ENCODE measurements at regions not wholly inside any gene's neighbourhood (a gene's known extent, or its start where the extent isn't known, plus 50 kb on each side); places are given as distances from the start of the nearest gene placed in this dataset.

DNA sequence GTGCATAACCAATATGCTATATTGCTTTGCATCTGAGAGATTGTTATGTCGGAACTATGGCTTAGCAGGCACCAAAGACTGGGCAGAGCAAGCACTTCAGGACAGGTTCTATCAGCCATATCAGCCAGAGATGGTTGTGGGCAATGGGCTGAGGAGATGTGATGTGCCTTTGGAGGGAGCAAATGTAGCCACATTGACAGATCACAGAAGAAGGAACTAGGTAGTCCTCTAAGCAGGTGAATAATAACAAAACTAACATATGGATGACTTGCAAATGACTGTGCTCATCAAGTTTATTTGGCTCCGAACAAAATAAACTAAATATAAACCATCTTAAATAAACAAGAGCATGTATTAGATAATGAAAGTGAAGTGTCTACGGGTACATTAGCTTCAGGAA lies 291.7 kb downstream of the RMST start:
- TF ChIP-seq, protein P1, sequence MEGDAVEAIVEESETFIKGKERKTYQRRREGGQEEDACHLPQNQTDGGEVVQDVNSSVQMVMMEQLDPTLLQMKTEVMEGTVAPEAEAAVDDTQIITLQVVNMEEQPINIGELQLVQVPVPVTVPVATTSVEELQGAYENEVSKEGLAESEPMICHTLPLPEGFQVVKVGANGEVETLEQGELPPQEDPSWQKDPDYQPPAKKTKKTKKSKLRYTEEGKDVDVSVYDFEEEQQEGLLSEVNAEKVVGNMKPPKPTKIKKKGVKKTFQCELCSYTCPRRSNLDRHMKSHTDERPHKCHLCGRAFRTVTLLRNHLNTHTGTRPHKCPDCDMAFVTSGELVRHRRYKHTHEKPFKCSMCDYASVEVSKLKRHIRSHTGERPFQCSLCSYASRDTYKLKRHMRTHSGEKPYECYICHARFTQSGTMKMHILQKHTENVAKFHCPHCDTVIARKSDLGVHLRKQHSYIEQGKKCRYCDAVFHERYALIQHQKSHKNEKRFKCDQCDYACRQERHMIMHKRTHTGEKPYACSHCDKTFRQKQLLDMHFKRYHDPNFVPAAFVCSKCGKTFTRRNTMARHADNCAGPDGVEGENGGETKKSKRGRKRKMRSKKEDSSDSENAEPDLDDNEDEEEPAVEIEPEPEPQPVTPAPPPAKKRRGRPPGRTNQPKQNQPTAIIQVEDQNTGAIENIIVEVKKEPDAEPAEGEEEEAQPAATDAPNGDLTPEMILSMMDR (IDR thresholded peaks at IDR 0.05 in 4 of 5, conservative IDR thresholded peaks at IDR 0.05 in 1 of 5), result no peak
- no peak for TF ChIP-seq POLR2A (IDR thresholded peaks at IDR 0.05)
- ATAC-seq (no peak), DNase-seq (no peak)
- intact Hi-C loops (cut with DNase I; ENCODE audit: low total_unique reads), result no loop called here
- Histone ChIP-seq H3K27ac (no peak overlapping the region), H3K27me3 (no peaks in the 10 kb centered on the region), H3K36me3 (no peaks in the 10 kb centered on the region), H3K4me1 (no peaks in the 10 kb centered on the region), H3K4me3 (no peak overlapping the region), H3K9me3 (no peaks in the 10 kb centered on the region)
- in situ Hi-C loops (cut with MboI; ENCODE audit: low sequenced_read_pairs in 4 of 4), result no loop called here

DNA sequence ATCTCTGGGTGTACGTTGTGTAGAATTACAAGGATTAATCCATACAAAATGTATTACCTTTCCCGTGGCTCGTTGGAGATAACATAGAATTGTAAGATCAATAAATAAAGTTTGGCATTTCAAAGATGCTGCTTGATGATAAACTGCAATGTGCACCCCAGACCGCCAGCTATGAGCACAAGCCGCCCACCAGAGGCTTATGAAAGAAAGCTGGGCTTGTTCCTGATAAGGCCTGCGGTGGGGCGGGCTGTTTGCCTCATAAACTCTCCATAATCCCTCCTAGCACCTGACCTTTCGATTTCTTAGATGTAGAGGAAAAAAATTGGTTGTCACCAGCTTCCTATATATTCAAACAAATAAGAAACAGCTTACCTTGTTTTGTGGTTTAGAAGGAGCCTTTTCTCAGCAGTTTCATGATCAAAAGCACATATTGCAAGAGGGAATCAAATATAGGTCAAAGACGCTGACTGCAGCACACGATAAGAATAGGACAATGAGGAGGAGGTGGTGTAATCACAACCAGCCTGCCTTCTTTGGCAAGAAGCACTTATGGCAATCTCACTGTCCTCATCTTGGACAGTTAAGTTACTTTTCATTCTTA lies 293.6 kb downstream of the RMST start:
- no peak for DNase-seq
- no peak overlapping the region for H3K27ac ChIP-seq

DNA sequence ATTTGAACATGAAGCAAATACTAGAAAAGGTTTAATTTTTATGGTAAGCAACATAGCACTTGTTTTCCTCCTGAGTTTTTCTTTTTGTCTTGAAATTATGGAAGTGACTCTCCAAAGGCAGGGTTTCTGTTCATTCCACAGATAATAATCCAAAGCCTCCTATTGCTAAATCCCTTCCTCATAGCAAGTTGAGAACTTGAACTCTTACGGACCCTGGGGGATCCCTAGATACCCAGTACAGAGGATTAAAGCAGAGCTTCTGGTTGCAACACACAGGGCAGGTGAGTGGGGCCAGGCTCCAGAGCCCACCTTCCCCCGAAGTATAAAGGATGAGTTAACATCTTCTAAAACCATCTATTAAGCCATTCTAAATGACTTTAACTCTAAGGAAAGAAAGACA lies 294.1 kb downstream of the RMST start:
- H3K27me3 ChIP-seq, result no peaks in the 10 kb centered on the region
- intact Hi-C loops (cut with DNase I; ENCODE audit: low total_unique reads), result no loop called here
- TF ChIP-seq, protein P1 (IDR thresholded peaks at IDR 0.05 in 4 of 5, conservative IDR thresholded peaks at IDR 0.05 in 1 of 5), result no peak
- peak overlapping the region in 3 of 4 donors; percentile 16 to 62 (median 27) for H3K27ac ChIP-seq
- no peak for DNase-seq
- no peaks in the 10 kb centered on the region for H3K36me3 ChIP-seq
- H3K4me3 ChIP-seq, result no peak overlapping the region
- no peaks in the 10 kb centered on the region for H3K4me1 ChIP-seq
- ATAC-seq, result no peak
- no peaks in the 10 kb centered on the region for H3K9me3 ChIP-seq
- in situ Hi-C loops (cut with MboI; ENCODE audit: low sequenced_read_pairs in 4 of 4), result no loop called here

More for the DNA sequence above, 293.6 kb downstream of the RMST start:
- Histone ChIP-seq H3K4me1 (no peaks in the 10 kb centered on the region), H3K36me3 (no peaks in the 10 kb centered on the region), H3K27me3 (no peaks in the 10 kb centered on the region), H3K9me3 (no peaks in the 10 kb centered on the region), H3K4me3 (no peak overlapping the region)
- in situ Hi-C loops (cut with MboI; ENCODE audit: low sequenced_read_pairs in 4 of 4) (no loop called here), intact Hi-C loops (cut with DNase I; ENCODE audit: low total_unique reads) (no loop called here)
- no peak for ATAC-seq
- TF ChIP-seq, protein P1 (IDR thresholded peaks at IDR 0.05 in 4 of 5, conservative IDR thresholded peaks at IDR 0.05 in 1 of 5), result no peak
- TF ChIP-seq POLR2A (IDR thresholded peaks at IDR 0.05), result no peak

DNA sequence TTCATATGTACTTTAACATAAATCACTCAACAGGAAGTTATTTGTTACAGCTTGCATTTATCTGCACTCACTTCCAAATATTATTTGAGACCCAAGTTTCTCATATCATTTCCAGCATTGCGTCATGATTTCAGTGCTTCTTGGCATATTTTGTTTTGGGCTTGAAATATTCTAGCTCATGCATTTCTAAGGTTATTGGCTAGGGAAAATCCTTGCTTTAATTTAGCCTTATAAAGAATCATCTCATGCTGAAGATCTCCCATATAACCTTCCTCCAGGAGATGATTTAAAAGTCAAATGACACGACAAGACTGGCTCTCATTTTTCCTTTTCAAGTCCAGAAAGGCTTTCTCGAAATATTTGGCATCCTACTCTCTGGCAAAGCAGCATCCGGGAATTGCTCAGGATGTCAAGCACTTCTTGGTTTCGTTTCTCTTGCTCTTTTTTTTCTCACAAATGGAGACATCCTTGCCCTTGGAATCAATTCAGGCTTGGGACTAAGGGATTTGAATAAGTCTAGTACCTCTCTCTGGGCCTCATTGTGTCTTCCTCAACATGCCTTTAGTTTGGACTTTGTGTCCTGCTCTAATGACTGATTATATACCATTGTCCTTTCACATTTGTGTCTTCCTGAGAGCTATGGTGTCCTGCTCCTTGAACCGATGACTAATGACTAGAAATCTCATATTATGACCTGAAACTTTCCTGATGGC lies 295.0 kb downstream of the RMST start:
- ATAC-seq (peak; percentile 41 to 47), DNase-seq (peak in 1 of 2 donors; percentile 11)
- Histone ChIP-seq H3K9me3 (no peaks in the 10 kb centered on the region), H3K36me3 (no peaks in the 10 kb centered on the region), H3K4me3 (no peak overlapping the region), H3K4me1 (no peaks in the 10 kb centered on the region), H3K27ac (peak overlapping the region in 3 of 4 donors; percentile 16 to 49 (median 41)), H3K27me3 (no peaks in the 10 kb centered on the region)
- in situ Hi-C loops (cut with MboI; ENCODE audit: low sequenced_read_pairs in 4 of 4) (no loop called here), intact Hi-C loops (cut with DNase I; ENCODE audit: low total_unique reads) (no loop called here)
- no peak for TF ChIP-seq POLR2A (IDR thresholded peaks at IDR 0.05)
- TF ChIP-seq, protein P1 (IDR thresholded peaks at IDR 0.05 in 4 of 5, conservative IDR thresholded peaks at IDR 0.05 in 1 of 5), result no peak
